HG03060 (cell line): ENCODE measurements at regions not wholly inside any gene's neighbourhood (a gene's known extent, or its start where the extent isn't known, plus 50 kb on each side); places are given as distances from the start of the nearest gene placed in this dataset.

Experiments
- ATAC-seq: cut with Tn5 transposase; IDR thresholded peaks from one replicate; pipeline ENCODE4 v1.9.1; 2021; ENCODE audit warnings: low read depth, moderate number of reproducible peaks; ENCODE audit not compliant: unreplicated experiment

GRCh38 chr3:175916191-175916934, 1057.2 kb downstream of the NAALADL2 start:
- ATAC-seq = no peak

- ATAC-seq = no peak
Observed at GRCh38 chr3:175914785-175915184, 1055.7 kb downstream of the NAALADL2 start.

GRCh38 chr3:175913286-175913685, 1054.2 kb downstream of the NAALADL2 start:
- ATAC-seq = no peak

GRCh38 chr3:175911937-175912336, 1052.8 kb downstream of the NAALADL2 start:
- ATAC-seq = no peak

- ATAC-seq = no peak
Observed at GRCh38 chr3:175902226-175902625, 1043.1 kb downstream of the NAALADL2 start.

GRCh38 chr3:175898194-175898593, 1039.1 kb downstream of the NAALADL2 start:
- no peak for ATAC-seq

- no peak for ATAC-seq
Observed at GRCh38 chr3:175896655-175897054, 1037.5 kb downstream of the NAALADL2 start.

GRCh38 chr3:175895731-175896130, 1036.6 kb downstream of the NAALADL2 start:
- no peak for ATAC-seq

GRCh38 chr3:175893566-175893965, 1034.4 kb downstream of the NAALADL2 start:
- no peak for ATAC-seq

GRCh38 chr3:175890066-175890465, 1030.9 kb downstream of the NAALADL2 start:
- ATAC-seq = no peak

GRCh38 chr3:175885231-175885766, 1026.2 kb downstream of the NAALADL2 start:
- ATAC-seq = no peak

GRCh38 chr3:175879417-175879816, 1020.3 kb downstream of the NAALADL2 start:
- no peak for ATAC-seq

- ATAC-seq = no peak
Observed at GRCh38 chr3:175869404-175869803, 1010.3 kb downstream of the NAALADL2 start.

GRCh38 chr3:175868626-175869025, 1009.5 kb downstream of the NAALADL2 start:
- no peak for ATAC-seq

- ATAC-seq = no peak
Observed at GRCh38 chr3:175865724-175866123, 1006.6 kb downstream of the NAALADL2 start.

GRCh38 chr3:175861916-175862315, 1002.8 kb downstream of the NAALADL2 start:
- no peak for ATAC-seq
